Gastrocnemius medialis (tissue), 4 donors: ENCODE measurements at regions not wholly inside any gene's neighbourhood (a gene's known extent, or its start where the extent isn't known, plus 50 kb on each side); places are given as distances from the start of the nearest gene placed in this dataset.

Experiments used
- CTCF ChIP-seq, 5 experiments: fragments of 450-650 bp in 3 of 5; fragments of 200-600 bp in 2 of 5; sonication (generic) in 2 of 5; IDR thresholded peaks in 4 of 5; conservative IDR thresholded peaks in 1 of 5; 1 replicate in 4 of 5; 2 replicates in 1 of 5; pipeline ENCODE4 v1.5.1; 2016 to 2019; ENCODE audit warnings: antibody characterized with exemption in 5 of 5, mild to moderate bottlenecking in 3 of 5, moderate library complexity in 3 of 5
- POLR2A ChIP-seq, 2 donors: fragments of 450-650 bp; IDR thresholded peaks; one replicate each; pipeline ENCODE4 v1.6.1; 2017; ENCODE audit warnings: antibody characterized with exemption in 2 of 2, mild to moderate bottlenecking in 2 of 2, moderate library complexity in 2 of 2

DNA sequence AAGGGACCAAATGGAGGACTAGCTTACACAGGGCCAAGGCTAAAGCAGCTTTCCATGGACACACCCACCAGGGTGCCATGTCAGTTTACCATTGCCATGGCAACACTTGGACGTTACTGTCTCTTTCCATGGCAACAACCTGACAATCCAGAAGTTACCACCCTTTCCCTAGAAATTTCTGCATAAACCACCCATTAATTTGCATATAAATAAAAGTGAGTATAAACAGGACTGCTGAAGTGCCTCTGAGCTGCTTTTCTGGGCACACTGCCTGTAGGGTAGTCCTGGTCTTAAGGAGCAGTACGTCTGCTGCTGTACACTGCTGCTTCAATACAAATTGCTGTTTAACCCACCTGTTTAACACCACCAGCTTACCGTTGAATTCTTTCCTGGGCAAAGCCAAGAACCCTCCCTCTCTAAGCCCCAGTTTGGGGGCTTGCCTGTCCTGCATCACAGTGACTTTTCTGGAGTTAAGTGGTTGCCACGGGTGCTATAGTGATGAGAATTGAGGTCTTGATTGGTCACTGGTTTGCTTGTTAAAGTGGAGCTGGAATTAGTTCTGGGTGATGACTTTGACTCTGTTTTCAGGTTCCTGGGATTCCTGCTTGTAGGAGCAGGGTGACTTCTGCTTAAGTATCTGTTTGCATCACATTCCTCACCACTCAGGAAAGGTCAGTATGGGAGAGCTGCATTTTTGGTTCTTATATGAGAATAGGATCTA is 83.2 kb downstream of the CLDN17 start:
- TF ChIP-seq CTCF (IDR thresholded peaks at IDR 0.05 in 4 of 5, conservative IDR thresholded peaks at IDR 0.05 in 1 of 5) (no peak), POLR2A (IDR thresholded peaks at IDR 0.05) (no peak)
